ENCODE measurements at regions not wholly inside any gene's neighbourhood (a gene's known extent, or its start where the extent isn't known, plus 50 kb on each side); places are given as distances from the start of the nearest gene placed in this dataset.
"Not testable (repeated sequence)": the region's sequence is repeated elsewhere in the genome, so short reads cannot be mapped to it uniquely, and the experiment has no call there.

- CTCF ChIA-PET; H3K36me3 Mint-ChIP-seq; H3K4me3 ChIP-seq (ENCODE audit: low read length); H3K27ac Mint-ChIP-seq; H3K27me3 Mint-ChIP-seq; H3K36me3 ChIP-seq (ENCODE audit: insufficient read depth, low read length); DNase-seq; H3K9me3 ChIP-seq (ENCODE audit: low read length); H3K4me3 Mint-ChIP-seq; H3K4me1 ChIP-seq (ENCODE audit: insufficient read depth, low read length); H3K4me1 Mint-ChIP-seq; POLR2A ChIA-PET; H3K27me3 ChIP-seq (ENCODE audit: insufficient read depth, low read length, poor library complexity, severe bottlenecking); H3K27ac ChIP-seq (ENCODE audit: low read depth, low read length): not testable (repeated sequence)
- H3K9me3 Mint-ChIP-seq: peaks cover 2 to 26% (median 15%) of the 10 kb centered on the region in 5 donors
Observed at GRCh38 chr3:165917938-165918656, 80.9 kb upstream of the BCHE start.

GRCh38 chr3:165915104-165915503, 77.9 kb upstream of the BCHE start:
- CTCF ChIA-PET; POLR2A ChIA-PET; H3K36me3 ChIP-seq (ENCODE audit: insufficient read depth, low read length); DNase-seq; H3K27me3 Mint-ChIP-seq; H3K4me3 Mint-ChIP-seq; H3K4me1 ChIP-seq (ENCODE audit: insufficient read depth, low read length); H3K36me3 Mint-ChIP-seq; H3K4me1 Mint-ChIP-seq; H3K9me3 ChIP-seq (ENCODE audit: low read length); H3K27ac Mint-ChIP-seq; H3K27me3 ChIP-seq (ENCODE audit: insufficient read depth, low read length, poor library complexity, severe bottlenecking); H3K27ac ChIP-seq (ENCODE audit: low read depth, low read length); H3K4me3 ChIP-seq (ENCODE audit: low read length): not testable (repeated sequence)
- peaks cover 0 to 25% (median 15%) of the 10 kb centered on the region in 5 donors for H3K9me3 Mint-ChIP-seq

GRCh38 chr3:165903885-165904630, 66.8 kb upstream of the BCHE start:
- Mint-ChIP-seq H3K4me3 (no peak overlapping the region), H3K36me3 (no peaks in the 10 kb centered on the region), H3K27me3 (peaks cover 0 to 4% of the 10 kb centered on the region in 2 donors), H3K9me3 (peaks cover 1 to 16% (median 11%) of the 10 kb centered on the region in 5 donors), H3K4me1 (no peaks in the 10 kb centered on the region), H3K27ac (no peak overlapping the region)
- Histone ChIP-seq H3K4me1 (ENCODE audit: insufficient read depth, low read length) (no peaks in the 10 kb centered on the region), H3K27ac (ENCODE audit: low read depth, low read length) (no peak overlapping the region), H3K27me3 (ENCODE audit: insufficient read depth, low read length, poor library complexity, severe bottlenecking) (no peaks in the 10 kb centered on the region), H3K4me3 (ENCODE audit: low read length) (no peak overlapping the region), H3K36me3 (ENCODE audit: insufficient read depth, low read length) (no peaks in the 10 kb centered on the region), H3K9me3 (ENCODE audit: low read length) (no peaks in the 10 kb centered on the region)
- DNase-seq: no peak
- CTCF ChIA-PET: no interaction called here
- POLR2A ChIA-PET: no interaction called here

- no peak overlapping the region for H3K4me3 Mint-ChIP-seq
- peaks cover 1 to 19% (median 12%) of the 10 kb centered on the region in 5 donors for H3K9me3 Mint-ChIP-seq
- no peaks in the 10 kb centered on the region for H3K4me1 ChIP-seq (ENCODE audit: insufficient read depth, low read length)
- no peaks in the 10 kb centered on the region for H3K4me1 Mint-ChIP-seq
- DNase-seq: no peak
- H3K27me3 Mint-ChIP-seq: peaks cover 0 to 4% of the 10 kb centered on the region in 2 donors
- no peak overlapping the region for H3K27ac Mint-ChIP-seq
- H3K27ac ChIP-seq (ENCODE audit: low read depth, low read length): no peak overlapping the region
- no peaks in the 10 kb centered on the region for H3K36me3 ChIP-seq (ENCODE audit: insufficient read depth, low read length)
- no peaks in the 10 kb centered on the region for H3K36me3 Mint-ChIP-seq
- H3K9me3 ChIP-seq (ENCODE audit: low read length): no peaks in the 10 kb centered on the region
- CTCF ChIA-PET: no interaction called here
- H3K4me3 ChIP-seq (ENCODE audit: low read length): no peak overlapping the region
- POLR2A ChIA-PET: no interaction called here
- no peaks in the 10 kb centered on the region for H3K27me3 ChIP-seq (ENCODE audit: insufficient read depth, low read length, poor library complexity, severe bottlenecking)
Observed at GRCh38 chr3:165899066-165899465, 61.8 kb upstream of the BCHE start.

GRCh38 chr3:165897137-165897536, 59.9 kb upstream of the BCHE start:
- ChIA-PET CTCF (no interaction called here), POLR2A (no interaction called here)
- H3K4me3 Mint-ChIP-seq: no peak overlapping the region
- H3K27me3 ChIP-seq (ENCODE audit: insufficient read depth, low read length, poor library complexity, severe bottlenecking): no peaks in the 10 kb centered on the region
- H3K9me3 ChIP-seq (ENCODE audit: low read length): no peaks in the 10 kb centered on the region
- no peak overlapping the region for H3K4me3 ChIP-seq (ENCODE audit: low read length)
- no peaks in the 10 kb centered on the region for H3K36me3 Mint-ChIP-seq
- no peaks in the 10 kb centered on the region for H3K4me1 ChIP-seq (ENCODE audit: insufficient read depth, low read length)
- H3K27ac ChIP-seq (ENCODE audit: low read depth, low read length): no peak overlapping the region
- H3K27ac Mint-ChIP-seq: no peak overlapping the region
- peaks cover 0 to 26% (median 5%) of the 10 kb centered on the region in 5 donors for H3K9me3 Mint-ChIP-seq
- no peaks in the 10 kb centered on the region for H3K36me3 ChIP-seq (ENCODE audit: insufficient read depth, low read length)
- no peak for DNase-seq
- H3K4me1 Mint-ChIP-seq: no peaks in the 10 kb centered on the region
- H3K27me3 Mint-ChIP-seq: no peaks in the 10 kb centered on the region

- Histone ChIP-seq H3K27ac (ENCODE audit: low read depth, low read length) (no peak overlapping the region), H3K4me3 (ENCODE audit: low read length) (no peak overlapping the region), H3K36me3 (ENCODE audit: insufficient read depth, low read length) (no peaks in the 10 kb centered on the region), H3K27me3 (ENCODE audit: insufficient read depth, low read length, poor library complexity, severe bottlenecking) (no peaks in the 10 kb centered on the region), H3K9me3 (ENCODE audit: low read length) (no peaks in the 10 kb centered on the region), H3K4me1 (ENCODE audit: insufficient read depth, low read length) (no peaks in the 10 kb centered on the region)
- no peak for DNase-seq
- H3K36me3 Mint-ChIP-seq: no peaks in the 10 kb centered on the region
- peaks cover 0 to 26% (median 5%) of the 10 kb centered on the region in 5 donors for H3K9me3 Mint-ChIP-seq
- ChIA-PET CTCF (no interaction called here), POLR2A (no interaction called here)
- no peak overlapping the region for H3K4me3 Mint-ChIP-seq
- no peaks in the 10 kb centered on the region for H3K27me3 Mint-ChIP-seq
- H3K4me1 Mint-ChIP-seq: no peaks in the 10 kb centered on the region
- no peak overlapping the region for H3K27ac Mint-ChIP-seq
Observed at GRCh38 chr3:165895919-165896318, 58.7 kb upstream of the BCHE start.

- Mint-ChIP-seq H3K4me1 (no peaks in the 10 kb centered on the region), H3K36me3 (no peaks in the 10 kb centered on the region), H3K9me3 (peaks cover 0 to 24% (median 5%) of the 10 kb centered on the region in 5 donors), H3K4me3 (no peak overlapping the region), H3K27me3 (no peaks in the 10 kb centered on the region), H3K27ac (no peak overlapping the region)
- no peak for DNase-seq
- ChIA-PET CTCF (no interaction called here), POLR2A (no interaction called here)
- Histone ChIP-seq H3K36me3 (ENCODE audit: insufficient read depth, low read length) (no peaks in the 10 kb centered on the region), H3K4me3 (ENCODE audit: low read length) (no peak overlapping the region), H3K9me3 (ENCODE audit: low read length) (no peaks in the 10 kb centered on the region), H3K27me3 (ENCODE audit: insufficient read depth, low read length, poor library complexity, severe bottlenecking) (no peaks in the 10 kb centered on the region), H3K27ac (ENCODE audit: low read depth, low read length) (no peak overlapping the region), H3K4me1 (ENCODE audit: insufficient read depth, low read length) (no peaks in the 10 kb centered on the region)
Observed at GRCh38 chr3:165892565-165892964, 55.3 kb upstream of the BCHE start.

Measured in CD8-positive, alpha-beta memory T cell (primary cell).